ENCODE measurements at regions not wholly inside any gene's neighbourhood (a gene's known extent, or its start where the extent isn't known, plus 50 kb on each side); places are given as distances from the start of the nearest gene placed in this dataset.

DNA sequence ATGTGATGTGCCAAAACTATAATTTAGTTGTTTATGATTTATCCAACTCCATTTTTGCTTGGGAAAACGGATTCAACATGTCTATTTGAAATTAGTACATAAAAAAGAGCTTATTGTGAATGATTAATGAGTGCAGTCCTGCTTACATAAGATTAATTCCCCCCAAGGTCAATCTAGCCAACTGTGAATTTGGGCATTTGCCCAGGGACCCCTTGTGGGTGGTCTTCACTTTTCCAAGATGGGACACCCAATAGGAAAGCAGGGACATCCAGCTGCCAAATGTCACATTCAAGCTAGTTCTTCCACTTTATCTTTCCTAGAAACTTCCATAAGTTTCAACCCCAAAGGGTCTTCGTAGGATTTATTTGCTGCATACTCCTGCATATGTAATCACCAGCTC is 362.4 kb upstream of the PKN2 start:
- no peak overlapping the region for H3K9ac ChIP-seq (ENCODE audit: control insufficient read depth, insufficient read depth, low read length)
- 0% methylated on average over 2 of the region's 2 CpGs for WGBS (ENCODE audit: insufficient coverage, insufficient replicate concordance, low lambda C conversion rate, missing lambda C conversion rate)
- DNase-seq (ENCODE audit: low read depth, low spot score) (no peak), FAIRE-seq (no peak), ATAC-seq (no peak)
- H4K20me1 ChIP-seq (ENCODE audit: control insufficient read depth, insufficient read depth) = no peaks in the 10 kb centered on the region
- CTCF ChIA-PET = no interaction called here
- H3K27me3 ChIP-seq (replicated peaks in 1 of 2; ENCODE audit: control insufficient read depth in 2 of 2, insufficient read depth in 2 of 2, low read length in 1 of 2) = no peaks in the 10 kb centered on the region; a peak in 1 of 4 replicates
- no peaks in the 10 kb centered on the region for H3K79me2 ChIP-seq (ENCODE audit: control insufficient read depth, insufficient read depth, low read length)
- H3K9me3 ChIP-seq (replicated peaks; ENCODE audit: control insufficient read depth, insufficient read depth, low read length) = no peaks in the 10 kb centered on the region
- H3K27ac ChIP-seq (ENCODE audit: control insufficient read depth, insufficient read depth) = no peak overlapping the region
- no peak overlapping the region for H3K4me2 ChIP-seq (ENCODE audit: control insufficient read depth, insufficient read depth)
- in situ Hi-C loops (cut with MboI) (no loop called here), intact Hi-C loops (cut with micrococcal nuclease; ENCODE audit: unreplicated experiment) (no loop called here)
- no TSS peak for BruUV-seq (replicated peaks)
- RAD21 ChIA-PET (ENCODE audit: unreplicated experiment) = no interaction called here
- no peak overlapping the region for H3K4me3 ChIP-seq
- SMC1A ChIA-PET (ENCODE audit: uncharacterized antibody, unreplicated experiment) = interaction anchor here (0.8 kb wide), 1 partner anchor 10 kb away, joined by 3 read pairs; no protein-coding TSS in a partner anchor
- no peak overlapping the region for H2AFZ ChIP-seq (ENCODE audit: control insufficient read depth, low read depth, low read length)
- H3K4me1 ChIP-seq (ENCODE audit: control insufficient read depth, insufficient read depth, low read length) = no peaks in the 10 kb centered on the region
- no peaks in the 10 kb centered on the region for H3K36me3 ChIP-seq (ENCODE audit: control insufficient read depth in 2 of 2, insufficient read depth in 2 of 2, low read length in 1 of 2)
- POLR2A ChIA-PET = no interaction called here
- TF ChIP-seq POLR2AphosphoS5 (IDR thresholded peaks at IDR 0.05; ENCODE audit: low read length) = no peak
- TF ChIP-seq, protein P1, sequence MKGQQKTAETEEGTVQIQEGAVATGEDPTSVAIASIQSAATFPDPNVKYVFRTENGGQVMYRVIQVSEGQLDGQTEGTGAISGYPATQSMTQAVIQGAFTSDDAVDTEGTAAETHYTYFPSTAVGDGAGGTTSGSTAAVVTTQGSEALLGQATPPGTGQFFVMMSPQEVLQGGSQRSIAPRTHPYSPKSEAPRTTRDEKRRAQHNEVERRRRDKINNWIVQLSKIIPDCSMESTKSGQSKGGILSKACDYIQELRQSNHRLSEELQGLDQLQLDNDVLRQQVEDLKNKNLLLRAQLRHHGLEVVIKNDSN (IDR thresholded peaks at IDR 0.05; ENCODE audit: borderline replicate concordance, extremely low read length, insufficient read depth, low read depth, low read length) = no peak
- no peak for TF ChIP-seq PML (IDR thresholded peaks at IDR 0.05; ENCODE audit: low read length)
- TF ChIP-seq, protein P2, sequence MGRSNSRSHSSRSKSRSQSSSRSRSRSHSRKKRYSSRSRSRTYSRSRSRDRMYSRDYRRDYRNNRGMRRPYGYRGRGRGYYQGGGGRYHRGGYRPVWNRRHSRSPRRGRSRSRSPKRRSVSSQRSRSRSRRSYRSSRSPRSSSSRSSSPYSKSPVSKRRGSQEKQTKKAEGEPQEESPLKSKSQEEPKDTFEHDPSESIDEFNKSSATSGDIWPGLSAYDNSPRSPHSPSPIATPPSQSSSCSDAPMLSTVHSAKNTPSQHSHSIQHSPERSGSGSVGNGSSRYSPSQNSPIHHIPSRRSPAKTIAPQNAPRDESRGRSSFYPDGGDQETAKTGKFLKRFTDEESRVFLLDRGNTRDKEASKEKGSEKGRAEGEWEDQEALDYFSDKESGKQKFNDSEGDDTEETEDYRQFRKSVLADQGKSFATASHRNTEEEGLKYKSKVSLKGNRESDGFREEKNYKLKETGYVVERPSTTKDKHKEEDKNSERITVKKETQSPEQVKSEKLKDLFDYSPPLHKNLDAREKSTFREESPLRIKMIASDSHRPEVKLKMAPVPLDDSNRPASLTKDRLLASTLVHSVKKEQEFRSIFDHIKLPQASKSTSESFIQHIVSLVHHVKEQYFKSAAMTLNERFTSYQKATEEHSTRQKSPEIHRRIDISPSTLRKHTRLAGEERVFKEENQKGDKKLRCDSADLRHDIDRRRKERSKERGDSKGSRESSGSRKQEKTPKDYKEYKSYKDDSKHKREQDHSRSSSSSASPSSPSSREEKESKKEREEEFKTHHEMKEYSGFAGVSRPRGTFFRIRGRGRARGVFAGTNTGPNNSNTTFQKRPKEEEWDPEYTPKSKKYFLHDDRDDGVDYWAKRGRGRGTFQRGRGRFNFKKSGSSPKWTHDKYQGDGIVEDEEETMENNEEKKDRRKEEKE (IDR thresholded peaks at IDR 0.05) = no peak
- no peak for TF ChIP-seq ZSCAN29 (IDR thresholded peaks at IDR 0.05)
- no peak for TF ChIP-seq TCF7 (IDR thresholded peaks at IDR 0.05; ENCODE audit: borderline replicate concordance)
- TF ChIP-seq, protein P3, sequence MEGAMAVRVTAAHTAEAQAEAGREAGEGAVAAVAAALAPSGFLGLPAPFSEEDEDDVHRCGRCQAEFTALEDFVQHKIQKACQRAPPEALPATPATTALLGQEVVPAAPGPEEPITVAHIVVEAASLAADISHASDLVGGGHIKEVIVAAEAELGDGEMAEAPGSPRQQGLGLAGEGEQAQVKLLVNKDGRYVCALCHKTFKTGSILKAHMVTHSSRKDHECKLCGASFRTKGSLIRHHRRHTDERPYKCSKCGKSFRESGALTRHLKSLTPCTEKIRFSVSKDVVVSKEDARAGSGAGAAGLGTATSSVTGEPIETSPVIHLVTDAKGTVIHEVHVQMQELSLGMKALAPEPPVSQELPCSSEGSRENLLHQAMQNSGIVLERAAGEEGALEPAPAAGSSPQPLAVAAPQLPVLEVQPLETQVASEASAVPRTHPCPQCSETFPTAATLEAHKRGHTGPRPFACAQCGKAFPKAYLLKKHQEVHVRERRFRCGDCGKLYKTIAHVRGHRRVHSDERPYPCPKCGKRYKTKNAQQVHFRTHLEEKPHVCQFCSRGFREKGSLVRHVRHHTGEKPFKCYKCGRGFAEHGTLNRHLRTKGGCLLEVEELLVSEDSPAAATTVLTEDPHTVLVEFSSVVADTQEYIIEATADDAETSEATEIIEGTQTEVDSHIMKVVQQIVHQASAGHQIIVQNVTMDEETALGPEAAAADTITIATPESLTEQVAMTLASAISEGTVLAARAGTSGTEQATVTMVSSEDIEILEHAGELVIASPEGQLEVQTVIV (IDR thresholded peaks at IDR 0.05; ENCODE audit: borderline replicate concordance, partially characterized antibody) = no peak
- TF ChIP-seq, protein P4, sequence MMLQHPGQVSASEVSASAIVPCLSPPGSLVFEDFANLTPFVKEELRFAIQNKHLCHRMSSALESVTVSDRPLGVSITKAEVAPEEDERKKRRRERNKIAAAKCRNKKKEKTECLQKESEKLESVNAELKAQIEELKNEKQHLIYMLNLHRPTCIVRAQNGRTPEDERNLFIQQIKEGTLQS (IDR thresholded peaks at IDR 0.05; ENCODE audit: borderline replicate concordance, extremely low read depth, low read depth, low read length) = no peak
- no peak for TF ChIP-seq RAD21 (IDR thresholded peaks at IDR 0.05; ENCODE audit: insufficient read depth, low read depth, low read length)
- TF ChIP-seq PAX5 (IDR thresholded peaks at IDR 0.05; ENCODE audit: borderline replicate concordance, low read depth, low read length) = no peak
- no peak for TF ChIP-seq GABPA (IDR thresholded peaks at IDR 0.05; ENCODE audit: low read depth)
- TF ChIP-seq NFYB (IDR thresholded peaks at IDR 0.05; ENCODE audit: insufficient read depth, low read depth, low read length) = no peak
- TF ChIP-seq RELA (IDR thresholded peaks at IDR 0.05; ENCODE audit: borderline replicate concordance, partially characterized antibody) = no peak
- no peak for TF ChIP-seq LARP7 (IDR thresholded peaks at IDR 0.05)
- TF ChIP-seq RUNX3 (IDR thresholded peaks at IDR 0.05; ENCODE audit: low read length) = no peak

Data from GM12878 (cell line).